Trophoblast cell (in vitro differentiated cells and primary cell): ENCODE measurements at regions not wholly inside any gene's neighbourhood (a gene's known extent, or its start where the extent isn't known, plus 50 kb on each side); places are given as distances from the start of the nearest gene placed in this dataset.

Source experiments
- DNase-seq, 2 donors: peaks; one replicate each; pipeline ENCODE4 v3.0.0-alpha.2; 2016
- H2AFZ ChIP-seq: 2 replicates; pipeline ENCODE4 v1.6.1; 2013; ENCODE audit warnings: low read length, moderate library complexity, mild to moderate bottlenecking; ENCODE audit not compliant: insufficient read depth, poor library complexity
- H2AK5ac ChIP-seq: 2 replicates; pipeline ENCODE4 v1.6.1; 2013; ENCODE audit warnings: mild to moderate bottlenecking, low read length
- H2BK120ac ChIP-seq: 2 replicates; pipeline ENCODE4 v1.6.1; 2013; ENCODE audit warnings: low read length, mild to moderate bottlenecking, moderate library complexity; ENCODE audit not compliant: insufficient read depth, poor library complexity
- H2BK12ac ChIP-seq: 2 replicates; pipeline ENCODE4 v1.6.1; 2013; ENCODE audit warnings: mild to moderate bottlenecking, low read length, moderate library complexity
- H2BK5ac ChIP-seq: 2 replicates; pipeline ENCODE4 v1.6.1; 2013; ENCODE audit warnings: low read length, low read depth, moderate library complexity, mild to moderate bottlenecking; ENCODE audit not compliant: poor library complexity
- H3K14ac ChIP-seq: 2 replicates; pipeline ENCODE4 v1.6.1; 2013; ENCODE audit warnings: mild to moderate bottlenecking, low read length
- H3K18ac ChIP-seq: 2 replicates; pipeline ENCODE4 v1.6.1; 2013; ENCODE audit warnings: mild to moderate bottlenecking, low read length
- H3K23ac ChIP-seq: 2 replicates; pipeline ENCODE4 v1.6.1; 2013; ENCODE audit warnings: low read length
- H3K27ac ChIP-seq: 2 replicates; pipeline ENCODE4 v1.5.1; 2013; ENCODE audit warnings: low read depth, mild to moderate bottlenecking, inconsistent platforms, low read length, moderate library complexity
- H3K27me3 ChIP-seq: 2 replicates; pipeline ENCODE4 v1.6.1; 2013; ENCODE audit warnings: inconsistent platforms, mild to moderate bottlenecking, low read length, moderate library complexity; ENCODE audit not compliant: insufficient read depth
- H3K36me3 ChIP-seq, 2 experiments: 1 replicate in 1 of 2; 2 replicates in 1 of 2; pipeline ENCODE4 v1.6.1; 2013; ENCODE audit warnings: low read length in 2 of 2, mild to moderate bottlenecking in 2 of 2, moderate library complexity in 1 of 2; ENCODE audit not compliant: insufficient read depth in 2 of 2, control insufficient read depth in 1 of 2
- H3K4ac ChIP-seq: 2 replicates; pipeline ENCODE4 v1.6.1; 2013; ENCODE audit warnings: low read depth, mild to moderate bottlenecking, low read length, moderate library complexity
- H3K4me1 ChIP-seq, 2 experiments: 1 replicate in 1 of 2; 2 replicates in 1 of 2; pipeline ENCODE4 v1.6.1; 2013; ENCODE audit warnings: low read length in 2 of 2, mild to moderate bottlenecking in 2 of 2, moderate library complexity in 1 of 2; ENCODE audit not compliant: insufficient read depth in 2 of 2, control insufficient read depth in 1 of 2
- H3K4me2 ChIP-seq: 2 replicates; pipeline ENCODE4 v1.6.1; 2013; ENCODE audit warnings: inconsistent platforms, mild to moderate bottlenecking, low read length, moderate library complexity
- H3K4me3 ChIP-seq: 2 replicates; pipeline ENCODE4 v1.5.1; 2013; ENCODE audit warnings: mild to moderate bottlenecking, low read depth, low read length, inconsistent platforms
- H3K79me1 ChIP-seq: one replicate; pipeline ENCODE4 v1.6.1; 2013; ENCODE audit warnings: low read length
- H3K79me2 ChIP-seq: 2 replicates; pipeline ENCODE4 v1.6.1; 2013; ENCODE audit warnings: low read length, mild to moderate bottlenecking; ENCODE audit not compliant: control insufficient read depth, insufficient read depth, poor library complexity
- H3K9ac ChIP-seq: 2 replicates; pipeline ENCODE4 v1.6.1; 2013; ENCODE audit warnings: mild to moderate bottlenecking, low read length
- H3K9me3 ChIP-seq: 2 replicates; pipeline ENCODE4 v1.6.1; 2013; ENCODE audit warnings: low read depth, mild to moderate bottlenecking, control low read depth, inconsistent platforms, low read length; ENCODE audit not compliant: insufficient read depth
- H4K12ac ChIP-seq: 2 replicates; pipeline ENCODE4 v1.6.1; 2013; ENCODE audit warnings: low read depth, mild to moderate bottlenecking, low read length, moderate library complexity
- H4K8ac ChIP-seq: 2 replicates; pipeline ENCODE4 v1.6.1; 2013; ENCODE audit warnings: low read depth, mild to moderate bottlenecking, low read length, moderate library complexity
- H4K91ac ChIP-seq: one replicate; pipeline ENCODE4 v1.6.1; 2013; ENCODE audit warnings: low read depth, mild to moderate bottlenecking, low read length, moderate library complexity
- WGBS: extraction: QIAGEN DNeasy Blood & Tissue Kit; methylation state at CpG from one replicate; pipeline ENCODE4 v1.1.7; 2013; ENCODE audit warnings: missing lambda C conversion rate; ENCODE audit not compliant: insufficient read length, insufficient coverage; ENCODE audit errors: extremely low coverage; 5-methylcytosine and 5-hydroxymethylcytosine counted together

- H4K8ac ChIP-seq = no peak overlapping the region
- H3K4me1 ChIP-seq = no peaks in the 10 kb centered on the region
- H3K18ac ChIP-seq = no peak overlapping the region
- no peaks in the 10 kb centered on the region for H3K36me3 ChIP-seq
- H3K9ac ChIP-seq = no peak overlapping the region
- H3K27ac ChIP-seq = no peak overlapping the region
- no peak overlapping the region for H2BK120ac ChIP-seq
- H2AK5ac ChIP-seq = no peak overlapping the region
- no peak overlapping the region for H3K14ac ChIP-seq
- no peak overlapping the region for H3K4me2 ChIP-seq
- DNase-seq = no peak
- no peak overlapping the region for H3K4ac ChIP-seq
- H3K9me3 ChIP-seq = no peaks in the 10 kb centered on the region
- H3K23ac ChIP-seq = no peak overlapping the region
- H3K79me1 ChIP-seq = no peaks in the 10 kb centered on the region
- H2BK12ac ChIP-seq = no peak overlapping the region
- no peak overlapping the region for H4K12ac ChIP-seq
- H2BK5ac ChIP-seq = no peak overlapping the region
- H2AFZ ChIP-seq = no peak overlapping the region
- H3K79me2 ChIP-seq = no peaks in the 10 kb centered on the region
- WGBS = no CpG with 5 or more reads among the region's 3 CpGs
- H3K27me3 ChIP-seq = no peaks in the 10 kb centered on the region
- H4K91ac ChIP-seq = no peak overlapping the region
- H3K4me3 ChIP-seq = no peak overlapping the region
These were observed 206.8 kb upstream of the MON1B start for GRCh38 chr16:76984196-76984595.

DNA sequence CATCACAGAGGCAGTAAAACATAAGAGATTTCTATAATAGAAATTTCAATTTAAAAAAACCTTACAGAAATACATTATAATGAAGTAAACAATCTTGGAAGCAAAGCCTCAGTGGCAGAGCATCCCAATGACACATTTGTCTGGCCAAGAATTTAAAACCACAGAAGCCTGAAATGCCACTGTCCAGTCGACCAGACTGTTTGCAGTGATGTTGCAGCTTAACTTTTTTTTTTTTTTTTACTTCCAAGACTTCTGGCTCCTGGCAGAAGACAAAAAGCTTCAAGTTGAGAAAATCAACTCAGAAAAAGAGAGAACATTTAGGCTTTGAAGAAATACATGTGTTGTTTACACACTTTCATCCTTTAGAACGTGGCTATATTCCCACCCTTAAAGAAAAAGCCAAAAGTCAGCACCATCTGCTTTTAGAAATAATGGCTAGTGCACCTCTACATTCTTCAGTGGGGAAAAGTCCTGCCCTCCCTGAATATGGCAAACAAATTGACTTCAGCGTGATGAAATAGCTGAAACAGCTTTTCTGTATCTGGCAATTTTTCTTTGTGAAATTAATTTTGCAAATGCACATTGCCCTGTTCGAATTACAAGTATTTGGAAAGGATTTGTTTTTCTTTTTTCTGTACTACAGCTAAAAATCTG is 205.5 kb upstream of the MON1B start:
- H3K4ac ChIP-seq = no peak overlapping the region
- no peaks in the 10 kb centered on the region for H3K27me3 ChIP-seq
- H3K79me1 ChIP-seq = no peaks in the 10 kb centered on the region
- H3K9me3 ChIP-seq = no peaks in the 10 kb centered on the region
- no peak overlapping the region for H3K27ac ChIP-seq
- H3K9ac ChIP-seq = no peak overlapping the region
- no peak overlapping the region for H3K14ac ChIP-seq
- no peak overlapping the region for H4K12ac ChIP-seq
- H2AFZ ChIP-seq = no peak overlapping the region
- H3K79me2 ChIP-seq = no peaks in the 10 kb centered on the region
- no peak overlapping the region for H2BK5ac ChIP-seq
- no peak overlapping the region for H4K8ac ChIP-seq
- H2BK120ac ChIP-seq = no peak overlapping the region
- H4K91ac ChIP-seq = no peak overlapping the region
- H2BK12ac ChIP-seq = no peak overlapping the region
- no peak overlapping the region for H3K18ac ChIP-seq
- no peak for DNase-seq
- H3K4me3 ChIP-seq = no peak overlapping the region
- no peaks in the 10 kb centered on the region for H3K36me3 ChIP-seq
- no peak overlapping the region for H3K4me2 ChIP-seq
- no peak overlapping the region for H2AK5ac ChIP-seq
- H3K4me1 ChIP-seq = no peaks in the 10 kb centered on the region
- WGBS = no CpG with 5 or more reads among the region's 4 CpGs
- H3K23ac ChIP-seq = no peak overlapping the region

- no CpG with 5 or more reads among the region's 2 CpGs for WGBS
These were observed 202.5 kb upstream of the MON1B start for GRCh38 chr16:76988526-76988925.

DNA sequence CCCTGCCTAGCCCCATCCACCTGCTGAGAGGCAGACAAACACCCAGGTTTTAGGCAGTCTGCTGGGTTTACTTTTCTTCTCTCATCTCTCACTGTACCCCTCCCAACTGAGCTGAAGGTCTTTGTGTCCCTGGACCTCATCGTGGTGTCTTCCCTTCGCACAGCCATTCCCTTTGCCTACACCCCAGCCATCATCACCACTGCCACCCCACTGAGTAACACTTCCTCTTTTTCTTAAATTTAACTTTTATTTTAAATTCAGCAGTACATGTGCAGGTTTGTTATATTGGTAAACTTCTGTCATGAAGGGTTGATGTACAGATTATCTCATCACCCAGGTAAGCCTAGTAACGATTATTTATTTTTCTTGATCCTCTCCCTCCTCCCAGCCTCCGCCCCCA is 188.3 kb upstream of the MON1B start:
- no peak overlapping the region for H4K8ac ChIP-seq

More at GRCh38 chr16:76988526-76988925, 202.5 kb upstream of the MON1B start:
- H2BK12ac ChIP-seq = no peak overlapping the region
- no peaks in the 10 kb centered on the region for H3K9me3 ChIP-seq
- no peak overlapping the region for H3K4me3 ChIP-seq
- no peaks in the 10 kb centered on the region for H3K79me2 ChIP-seq
- no peak overlapping the region for H4K12ac ChIP-seq
- no peak overlapping the region for H4K91ac ChIP-seq
- no peak overlapping the region for H2AK5ac ChIP-seq
- no peak overlapping the region for H2BK120ac ChIP-seq
- H2AFZ ChIP-seq = no peak overlapping the region
- H3K36me3 ChIP-seq = no peaks in the 10 kb centered on the region
- no peak overlapping the region for H3K4ac ChIP-seq
- H3K23ac ChIP-seq = no peak overlapping the region
- H2BK5ac ChIP-seq = no peak overlapping the region
- H3K27me3 ChIP-seq = no peaks in the 10 kb centered on the region
- H3K4me1 ChIP-seq = no peaks in the 10 kb centered on the region
- no peak overlapping the region for H3K4me2 ChIP-seq
- H3K14ac ChIP-seq = no peak overlapping the region
- no peak overlapping the region for H3K18ac ChIP-seq
- no peak overlapping the region for H3K9ac ChIP-seq
- H3K79me1 ChIP-seq = no peaks in the 10 kb centered on the region
- DNase-seq = no peak
- no peak overlapping the region for H3K27ac ChIP-seq
- no peak overlapping the region for H4K8ac ChIP-seq

More for the DNA sequence above, 188.3 kb upstream of the MON1B start:
- Histone ChIP-seq H4K91ac (no peak overlapping the region), H3K9me3 (no peaks in the 10 kb centered on the region), H3K4ac (no peak overlapping the region), H3K36me3 (no peaks in the 10 kb centered on the region), H3K27me3 (no peaks in the 10 kb centered on the region), H3K14ac (no peak overlapping the region), H3K27ac (no peak overlapping the region), H3K4me2 (no peak overlapping the region), H3K4me1 (no peaks in the 10 kb centered on the region), H3K9ac (no peak overlapping the region), H3K79me1 (no peaks in the 10 kb centered on the region), H3K79me2 (peaks cover 2% of the 10 kb centered on the region), H3K18ac (no peak overlapping the region), H2BK120ac (no peak overlapping the region), H3K4me3 (no peak overlapping the region), H2BK5ac (no peak overlapping the region), H3K23ac (no peak overlapping the region), H2AK5ac (no peak overlapping the region), H4K12ac (no peak overlapping the region), H2AFZ (no peak overlapping the region), H2BK12ac (no peak overlapping the region)
- no peak for DNase-seq
- no CpG with 5 or more reads among the region's 4 CpGs for WGBS
